Neural progenitor cell (in vitro differentiated cells): ENCODE measurements at regions not wholly inside any gene's neighbourhood (a gene's known extent, or its start where the extent isn't known, plus 50 kb on each side); places are given as distances from the start of the nearest gene placed in this dataset.
"Not testable (repeated sequence)": the region's sequence is repeated elsewhere in the genome, so short reads cannot be mapped to it uniquely, and the experiment has no call there.

ENCODE experiments used
- DNase-seq: peaks from one replicate; pipeline ENCODE4 v3.0.0-alpha.2; 2016; ENCODE audit warnings: low spot score
- H2AFZ ChIP-seq: fragments of 200-600 bp; sonication (generic); replicated peaks from 2 replicates; pipeline ENCODE4 v1.6.1; 2016; ENCODE audit warnings: antibody characterized with exemption
- H3F3A ChIP-seq: fragments of 200-600 bp; sonication (generic); 2 replicates; pipeline ENCODE4 v1.6.1; 2016; ENCODE audit warnings: antibody characterized with exemption, low read depth
- H3K27ac ChIP-seq: fragments of 200-600 bp; sonication (generic); 2 replicates; pipeline ENCODE4 v1.5.1; 2016; ENCODE audit warnings: mild to moderate bottlenecking
- H3K27me3 ChIP-seq: fragments of 200-600 bp; sonication (generic); 2 replicates; pipeline ENCODE4 v1.6.1; 2016; ENCODE audit warnings: mild to moderate bottlenecking, moderate library complexity
- H3K36me3 ChIP-seq: fragments of 200-600 bp; sonication (generic); 2 replicates; pipeline ENCODE4 v1.5.1; 2016
- H3K4me1 ChIP-seq: fragments of 200-600 bp; sonication (generic); 2 replicates; pipeline ENCODE4 v1.6.1; 2016; ENCODE audit warnings: mixed run types
- H3K4me2 ChIP-seq: fragments of 200-600 bp; sonication (generic); 2 replicates; pipeline ENCODE4 v1.6.1; 2016
- H3K4me3 ChIP-seq: fragments of 200-600 bp; sonication (generic); 2 replicates; pipeline ENCODE4 v1.5.1; 2016
- H3K79me2 ChIP-seq: fragments of 200-600 bp; sonication (generic); 2 replicates; pipeline ENCODE4 v1.6.1; 2016; ENCODE audit warnings: low read depth
- H3K9ac ChIP-seq: fragments of 200-600 bp; sonication (generic); 2 replicates; pipeline ENCODE4 v1.6.1; 2016
- H3K9me3 ChIP-seq: fragments of 200-600 bp; sonication (generic); 2 replicates; pipeline ENCODE4 v1.5.1; 2016; ENCODE audit warnings: low read depth
- H4K20me1 ChIP-seq: fragments of 200-600 bp; sonication (generic); 2 replicates; pipeline ENCODE4 v1.6.1; 2016; ENCODE audit warnings: low read depth
- H3K27ac Mint-ChIP-seq: 3 replicates; pipeline ENCODE4 v1.8.0; 2021; ENCODE audit warnings: mixed read lengths
- H3K27me3 Mint-ChIP-seq: 2 replicates; pipeline ENCODE4 v1.8.0; 2022; ENCODE audit warnings: low read depth, mild to moderate bottlenecking, inconsistent platforms, moderate library complexity, mixed read lengths; ENCODE audit not compliant: insufficient read depth
- H3K36me3 Mint-ChIP-seq: 3 replicates; pipeline ENCODE4 v1.8.0; 2021; ENCODE audit warnings: mixed read lengths
- H3K4me1 Mint-ChIP-seq: 3 replicates; pipeline ENCODE4 v1.8.0; 2021; ENCODE audit warnings: mixed read lengths
- H3K4me3 Mint-ChIP-seq: 3 replicates; pipeline ENCODE4 v1.8.0; 2021; ENCODE audit warnings: mild to moderate bottlenecking, moderate library complexity, mixed read lengths
- H3K9me3 Mint-ChIP-seq: 3 replicates; pipeline ENCODE4 v1.8.0; 2020; ENCODE audit warnings: mixed read lengths
- CTCF ChIP-seq: fragments of 200-600 bp; sonication (generic); IDR thresholded peaks from 2 replicates; pipeline ENCODE4 v1.5.1; 2017; ENCODE audit warnings: antibody characterized with exemption, mild to moderate bottlenecking
- EZH2 ChIP-seq: fragments of 200-600 bp; sonication (generic); IDR thresholded peaks from 2 replicates; pipeline ENCODE4 v1.6.1; 2017; ENCODE audit warnings: antibody characterized with exemption, mild to moderate bottlenecking, moderate library complexity
- EZH2phosphoT487 ChIP-seq: fragments of 200-600 bp; sonication (generic); IDR thresholded peaks from 2 replicates; pipeline ENCODE4 v1.6.1; 2017; ENCODE audit warnings: antibody characterized with exemption

DNA sequence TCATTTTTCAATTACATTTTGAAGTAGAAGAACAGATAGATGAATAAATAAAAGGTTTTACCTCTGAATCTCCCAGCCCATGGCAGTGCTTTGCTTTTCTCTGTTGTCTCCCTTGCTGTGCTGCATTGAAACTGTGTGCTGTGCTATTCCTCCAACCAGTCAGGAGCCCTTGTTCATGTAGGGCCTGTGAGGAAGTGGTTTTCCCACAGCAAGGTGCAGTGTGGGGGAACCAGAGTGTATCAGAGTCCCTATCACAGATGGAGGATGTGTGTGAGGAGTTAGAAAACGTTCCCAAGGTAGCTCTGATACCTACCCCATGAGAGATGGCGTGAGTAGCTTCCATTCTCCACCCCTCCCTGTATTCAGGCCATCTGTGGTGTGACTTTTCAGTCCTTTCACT, 72.8 kb upstream of the RALGAPA2 start:
- H3K4me1 Mint-ChIP-seq: peaks cover 8% of the 10 kb centered on the region
- peaks cover 6% of the 10 kb centered on the region for H3K27me3 Mint-ChIP-seq

DNA sequence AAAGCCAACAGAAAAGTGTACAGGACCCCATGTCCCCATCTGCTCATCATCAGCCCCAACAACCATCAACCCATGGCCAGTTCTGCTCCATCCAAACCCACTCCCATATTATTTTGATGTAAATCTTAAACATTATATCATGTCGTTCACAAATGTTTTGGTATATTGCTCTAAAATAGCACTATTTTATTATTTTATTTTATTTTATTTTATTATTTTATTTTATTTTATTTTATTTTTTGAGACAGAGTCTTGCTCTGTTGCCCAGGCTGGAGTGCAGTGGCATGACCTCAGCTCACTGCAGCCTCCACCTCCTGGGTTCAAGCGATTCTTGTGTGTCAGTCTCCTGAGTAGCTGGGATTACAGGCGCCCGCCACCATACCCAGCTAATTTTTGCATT, 72.0 kb upstream of the RALGAPA2 start:
- not testable (repeated sequence) for H3K27ac Mint-ChIP-seq, H3K27ac ChIP-seq, H3K79me2 ChIP-seq, H2AFZ ChIP-seq, H3K36me3 Mint-ChIP-seq, H3K4me3 ChIP-seq, H3K4me3 Mint-ChIP-seq, H3K4me1 Mint-ChIP-seq, H3K4me2 ChIP-seq, H3F3A ChIP-seq, H3K27me3 Mint-ChIP-seq, H3K9me3 ChIP-seq, H3K4me1 ChIP-seq, H3K9me3 Mint-ChIP-seq, H3K36me3 ChIP-seq, H4K20me1 ChIP-seq, H3K9ac ChIP-seq, DNase-seq, H3K27me3 ChIP-seq

More for the DNA sequence above, 72.8 kb upstream of the RALGAPA2 start:
- Mint-ChIP-seq H3K27ac (no peak overlapping the region), H3K9me3 (peaks cover 5% of the 10 kb centered on the region), H3K4me3 (no peak overlapping the region), H3K36me3 (peaks cover 1% of the 10 kb centered on the region)
- no peak for DNase-seq
- H3K27ac ChIP-seq: no peak overlapping the region
- no peak overlapping the region for H3K9ac ChIP-seq
- H3K36me3 ChIP-seq: no peaks in the 10 kb centered on the region
- no peaks in the 10 kb centered on the region for H4K20me1 ChIP-seq
- no peak overlapping the region for H3K4me3 ChIP-seq
- no peak overlapping the region for H3K4me2 ChIP-seq
- TF ChIP-seq EZH2: no peak
- no peak for TF ChIP-seq EZH2phosphoT487
- TF ChIP-seq CTCF: no peak
- no peaks in the 10 kb centered on the region for H3F3A ChIP-seq
- H2AFZ ChIP-seq: no peak overlapping the region
- H3K9me3 ChIP-seq: no peaks in the 10 kb centered on the region
- H3K79me2 ChIP-seq: no peaks in the 10 kb centered on the region
- H3K4me1 ChIP-seq: no peaks in the 10 kb centered on the region
- H3K27me3 ChIP-seq: no peaks in the 10 kb centered on the region

- Histone ChIP-seq H3K79me2 (no peaks in the 10 kb centered on the region), H3F3A (no peaks in the 10 kb centered on the region), H3K27ac (no peak overlapping the region), H3K27me3 (no peaks in the 10 kb centered on the region), H3K9me3 (no peaks in the 10 kb centered on the region), H3K9ac (no peak overlapping the region), H3K4me3 (no peak overlapping the region), H3K4me1 (no peaks in the 10 kb centered on the region), H2AFZ (no peak overlapping the region), H3K36me3 (no peaks in the 10 kb centered on the region), H3K4me2 (no peak overlapping the region), H4K20me1 (no peaks in the 10 kb centered on the region)
- no peak for DNase-seq
- peaks cover 6% of the 10 kb centered on the region for H3K27me3 Mint-ChIP-seq
- TF ChIP-seq EZH2phosphoT487: no peak
- TF ChIP-seq EZH2: no peak
- no peak for TF ChIP-seq CTCF
- no peak overlapping the region for H3K27ac Mint-ChIP-seq
- H3K36me3 Mint-ChIP-seq: peaks cover 1% of the 10 kb centered on the region
- H3K4me3 Mint-ChIP-seq: no peak overlapping the region
- H3K4me1 Mint-ChIP-seq: peaks cover 10% of the 10 kb centered on the region
- peaks cover 5% of the 10 kb centered on the region for H3K9me3 Mint-ChIP-seq
These were observed 71.0 kb upstream of the RALGAPA2 start for GRCh38 chr20:20783450-20783849.

- peaks cover 5% of the 10 kb centered on the region for H3K9me3 Mint-ChIP-seq
- H3K4me3 Mint-ChIP-seq: no peak overlapping the region
These were observed 70.3 kb upstream of the RALGAPA2 start for GRCh38 chr20:20782755-20783154.

More at GRCh38 chr20:20782755-20783154, 70.3 kb upstream of the RALGAPA2 start:
- H3K36me3 Mint-ChIP-seq: peaks cover 1% of the 10 kb centered on the region
- H3K27me3 ChIP-seq: no peaks in the 10 kb centered on the region
- DNase-seq: no peak
- H3K4me1 ChIP-seq: no peaks in the 10 kb centered on the region
- H3K4me3 ChIP-seq: no peak overlapping the region
- no peak overlapping the region for H3K4me2 ChIP-seq
- H2AFZ ChIP-seq: no peak overlapping the region
- no peak overlapping the region for H3K27ac Mint-ChIP-seq
- TF ChIP-seq EZH2 (no peak), CTCF (no peak), EZH2phosphoT487 (no peak)
- no peak overlapping the region for H3K9ac ChIP-seq
- no peaks in the 10 kb centered on the region for H3K36me3 ChIP-seq
- no peaks in the 10 kb centered on the region for H4K20me1 ChIP-seq
- no peaks in the 10 kb centered on the region for H3F3A ChIP-seq
- H3K4me1 Mint-ChIP-seq: peaks cover 10% of the 10 kb centered on the region
- H3K27me3 Mint-ChIP-seq: peaks cover 6% of the 10 kb centered on the region
- no peaks in the 10 kb centered on the region for H3K79me2 ChIP-seq
- no peaks in the 10 kb centered on the region for H3K9me3 ChIP-seq
- no peak overlapping the region for H3K27ac ChIP-seq
